DOHH2 (cell line): ENCODE measurements at regions not wholly inside any gene's neighbourhood (a gene's known extent, or its start where the extent isn't known, plus 50 kb on each side); places are given as distances from the start of the nearest gene placed in this dataset.

Source experiments
- EZH2phosphoT487 ChIP-seq: fragments of 200-600 bp; sonication (generic); IDR thresholded peaks from 2 replicates; pipeline ENCODE4 v1.6.1; 2017; ENCODE audit warnings: borderline replicate concordance, mild to moderate bottlenecking, antibody characterized with exemption, low read length, moderate library complexity, mixed read lengths
- TF ChIP-seq, protein P1 (sequence below): fragments of 200-600 bp; sonication (generic); IDR thresholded peaks from one replicate; pipeline ENCODE4 v1.5.1; 2014; ENCODE audit warnings: antibody characterized with exemption, mild to moderate bottlenecking, low read depth, low read length; ENCODE audit not compliant: poor library complexity, severe bottlenecking

DNA sequence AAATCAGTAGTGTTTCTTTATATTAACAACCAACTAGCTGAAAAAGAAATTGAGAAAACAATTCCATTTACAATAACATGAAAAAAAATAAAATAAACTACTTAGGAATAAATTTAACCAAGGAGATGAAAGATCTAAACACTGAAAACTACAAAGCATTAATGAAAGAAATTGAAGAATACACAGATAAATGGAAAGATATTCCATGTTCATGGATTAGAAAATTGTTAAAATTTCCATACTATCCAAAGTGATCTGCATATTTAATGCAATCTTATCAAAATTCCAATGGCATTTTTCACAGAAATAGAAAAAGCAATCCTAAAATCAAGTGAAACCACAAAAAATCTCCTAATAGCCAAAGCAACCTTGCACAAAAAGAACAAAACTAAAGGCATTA, 320.2 kb upstream of the GRAMD2B start:
- TF ChIP-seq, protein P1, sequence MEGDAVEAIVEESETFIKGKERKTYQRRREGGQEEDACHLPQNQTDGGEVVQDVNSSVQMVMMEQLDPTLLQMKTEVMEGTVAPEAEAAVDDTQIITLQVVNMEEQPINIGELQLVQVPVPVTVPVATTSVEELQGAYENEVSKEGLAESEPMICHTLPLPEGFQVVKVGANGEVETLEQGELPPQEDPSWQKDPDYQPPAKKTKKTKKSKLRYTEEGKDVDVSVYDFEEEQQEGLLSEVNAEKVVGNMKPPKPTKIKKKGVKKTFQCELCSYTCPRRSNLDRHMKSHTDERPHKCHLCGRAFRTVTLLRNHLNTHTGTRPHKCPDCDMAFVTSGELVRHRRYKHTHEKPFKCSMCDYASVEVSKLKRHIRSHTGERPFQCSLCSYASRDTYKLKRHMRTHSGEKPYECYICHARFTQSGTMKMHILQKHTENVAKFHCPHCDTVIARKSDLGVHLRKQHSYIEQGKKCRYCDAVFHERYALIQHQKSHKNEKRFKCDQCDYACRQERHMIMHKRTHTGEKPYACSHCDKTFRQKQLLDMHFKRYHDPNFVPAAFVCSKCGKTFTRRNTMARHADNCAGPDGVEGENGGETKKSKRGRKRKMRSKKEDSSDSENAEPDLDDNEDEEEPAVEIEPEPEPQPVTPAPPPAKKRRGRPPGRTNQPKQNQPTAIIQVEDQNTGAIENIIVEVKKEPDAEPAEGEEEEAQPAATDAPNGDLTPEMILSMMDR: no peak
- TF ChIP-seq EZH2phosphoT487: no peak
